HEK293T (cell line): ENCODE measurements at regions not wholly inside any gene's neighbourhood (a gene's known extent, or its start where the extent isn't known, plus 50 kb on each side); places are given as distances from the start of the nearest gene placed in this dataset.
"Not testable (repeated sequence)": the region's sequence is repeated elsewhere in the genome, so short reads cannot be mapped to it uniquely, and the experiment has no call there.

Experiments used
- ARNT ChIP-seq: fragments of 450-650 bp; IDR thresholded peaks from 2 replicates; pipeline ENCODE4 v1.6.1; 2017; ENCODE audit warnings: mild to moderate bottlenecking
- BHLHE40 ChIP-seq: fragments of 450-650 bp; IDR thresholded peaks from 2 replicates; pipeline ENCODE4 v1.6.1; 2016; ENCODE audit warnings: mild to moderate bottlenecking, moderate library complexity, borderline replicate concordance
- ELF4 ChIP-seq: fragments of 450-650 bp; IDR thresholded peaks from 2 replicates; pipeline ENCODE4 v1.6.1; 2017; ENCODE audit warnings: antibody characterized with exemption
- FOXA1 ChIP-seq: fragments of 450-650 bp; IDR thresholded peaks from 2 replicates; pipeline ENCODE4 v1.6.1; 2016; ENCODE audit warnings: mild to moderate bottlenecking
- FOXK2 ChIP-seq: fragments of 450-650 bp; IDR thresholded peaks from 2 replicates; pipeline ENCODE4 v1.6.1; 2016; ENCODE audit warnings: mild to moderate bottlenecking
- FOXM1 ChIP-seq: fragments of 450-650 bp; IDR thresholded peaks from 2 replicates; pipeline ENCODE4 v1.6.1; 2017; ENCODE audit warnings: mild to moderate bottlenecking, borderline replicate concordance
- HDGF ChIP-seq: fragments of 450-650 bp; IDR thresholded peaks from 2 replicates; pipeline ENCODE4 v1.6.1; 2017; ENCODE audit warnings: antibody characterized with exemption, borderline replicate concordance
- LEF1 ChIP-seq: fragments of 450-650 bp; IDR thresholded peaks from 2 replicates; pipeline ENCODE4 v1.6.1; 2017; ENCODE audit warnings: mild to moderate bottlenecking, borderline replicate concordance
- NFRKB ChIP-seq: fragments of 450-650 bp; IDR thresholded peaks from 2 replicates; pipeline ENCODE4 v1.6.1; 2016; ENCODE audit warnings: mild to moderate bottlenecking, moderate library complexity
- PKNOX1 ChIP-seq: fragments of 450-650 bp; IDR thresholded peaks from 2 replicates; pipeline ENCODE4 v1.6.1; 2016
- SP1 ChIP-seq: fragments of 450-650 bp; IDR thresholded peaks from 2 replicates; pipeline ENCODE4 v1.6.1; 2017
- SUZ12 ChIP-seq: fragments of 450-650 bp; IDR thresholded peaks from 2 replicates; pipeline ENCODE4 v1.6.1; 2016; ENCODE audit warnings: mild to moderate bottlenecking
- TARDBP ChIP-seq: fragments of 450-650 bp; IDR thresholded peaks from 2 replicates; pipeline ENCODE4 v1.6.1; 2016
- ZNF384 ChIP-seq: fragments of 450-650 bp; IDR thresholded peaks from 2 replicates; pipeline ENCODE4 v1.6.1; 2016

- TF ChIP-seq HDGF, TARDBP, NFRKB, BHLHE40, FOXA1, LEF1, SP1, ZNF384, PKNOX1, ELF4, FOXM1, SUZ12, ARNT, FOXK2: not testable (repeated sequence)
These were observed 1548.7 kb downstream of the KHDRBS2 start for GRCh38 chr6:60737315-60737714.
